A673 (cell line): ENCODE measurements at regions not wholly inside any gene's neighbourhood (a gene's known extent, or its start where the extent isn't known, plus 50 kb on each side); places are given as distances from the start of the nearest gene placed in this dataset.
A peak's percentile ranks its signal among the peaks of the same experiment; 100 is the strongest.
"Not testable (repeated sequence)": the region's sequence is repeated elsewhere in the genome, so short reads cannot be mapped to it uniquely, and the experiment has no call there.

Experiments used
- BruUV-seq: library from RNA; stranded (reverse); fragments of 400-500 nt; replicated peaks from 2 replicates; lab custom pipeline; 2021; lab: Mats Ljungman, UMichigan
- CTCF ChIA-PET: fragments of 300-600 bp; sonication (Branson Sonifier 250); formaldehyde crosslinking; loops from one replicate; lab custom pipeline; 2022; ENCODE audit warnings: antibody characterized with exemption; lab: Charles Lee
- POLR2A ChIA-PET: fragments of 300-600 bp; sonication (Branson Sonifier 250); formaldehyde crosslinking; loops from one replicate; lab custom pipeline; 2022; ENCODE audit warnings: antibody characterized with exemption; ENCODE audit not compliant: low non-redundant PET; lab: Charles Lee
- DNase-seq: peaks from one replicate; pipeline ENCODE4 v3.0.0-alpha.2; 2015; ENCODE audit warnings: low spot score
- H3K27ac ChIP-seq: fragments of 200-600 bp; sonication (generic); 2 replicates; pipeline ENCODE4 v1.5.1; 2016; ENCODE audit warnings: mixed run types, low read depth, mild to moderate bottlenecking, mixed read lengths, antibody characterized with exemption, low read length; ENCODE audit not compliant: poor library complexity, severe bottlenecking
- H3K27me3 ChIP-seq: fragments of 200-600 bp; sonication (generic); replicated peaks from 2 replicates; pipeline ENCODE4 v1.6.1; 2017; ENCODE audit warnings: mixed run types, low read depth, mild to moderate bottlenecking, mixed read lengths, antibody characterized with exemption, low read length; ENCODE audit not compliant: insufficient read depth, poor library complexity
- H3K36me3 ChIP-seq: fragments of 200-600 bp; sonication (generic); 2 replicates; pipeline ENCODE4 v1.6.1; 2016; ENCODE audit warnings: mixed run types, mild to moderate bottlenecking, mixed read lengths, antibody characterized with exemption, low read length; ENCODE audit not compliant: insufficient read depth, poor library complexity, severe bottlenecking
- H3K4me1 ChIP-seq: fragments of 200-600 bp; sonication (generic); 2 replicates; pipeline ENCODE4 v1.6.1; 2017; ENCODE audit warnings: mixed run types, mild to moderate bottlenecking, mixed read lengths, antibody characterized with exemption, low read length; ENCODE audit not compliant: insufficient read depth, poor library complexity, severe bottlenecking
- H3K4me3 ChIP-seq: fragments of 200-600 bp; sonication (generic); 2 replicates; pipeline ENCODE4 v1.5.1; 2016; ENCODE audit warnings: low read depth, mixed run types, mild to moderate bottlenecking, mixed read lengths, low read length; ENCODE audit not compliant: poor library complexity, severe bottlenecking
- H3K9me3 ChIP-seq: fragments of 200-600 bp; sonication (generic); 2 replicates; pipeline ENCODE4 v1.6.1; 2016; ENCODE audit warnings: mixed run types, low read depth, mild to moderate bottlenecking, mixed read lengths, antibody characterized with exemption, low read length; ENCODE audit not compliant: poor library complexity, severe bottlenecking
- EZH2 ChIP-seq: fragments of 200-600 bp; sonication (generic); IDR thresholded peaks from 2 replicates; pipeline ENCODE4 v1.6.1; 2017; ENCODE audit warnings: borderline replicate concordance, low read depth, mild to moderate bottlenecking, mixed read lengths, antibody characterized with exemption, low read length; ENCODE audit not compliant: poor library complexity, severe bottlenecking
- intact Hi-C: fragments of 100-400 bp; cut with micrococcal nuclease; formaldehyde crosslinking; loops from one replicate; pipeline ENCODE4 v1.10.0; 2022; ENCODE audit not compliant: unreplicated experiment
- TF ChIP-seq, protein P1 (sequence below): fragments of 300-800, 200-600 bp; sonication (generic); conservative IDR thresholded peaks from 2 replicates; pipeline ENCODE4 v1.5.1; 2017; ENCODE audit warnings: low read depth, mild to moderate bottlenecking, antibody characterized with exemption, low read length, moderate library complexity, mixed read lengths

GRCh38 chr7:19339512-19339911 lies 194.3 kb upstream of the FERD3L start:
- CTCF ChIA-PET = no interaction called here
- H3K4me1 ChIP-seq = no peaks in the 10 kb centered on the region
- BruUV-seq = no TSS peak

DNA sequence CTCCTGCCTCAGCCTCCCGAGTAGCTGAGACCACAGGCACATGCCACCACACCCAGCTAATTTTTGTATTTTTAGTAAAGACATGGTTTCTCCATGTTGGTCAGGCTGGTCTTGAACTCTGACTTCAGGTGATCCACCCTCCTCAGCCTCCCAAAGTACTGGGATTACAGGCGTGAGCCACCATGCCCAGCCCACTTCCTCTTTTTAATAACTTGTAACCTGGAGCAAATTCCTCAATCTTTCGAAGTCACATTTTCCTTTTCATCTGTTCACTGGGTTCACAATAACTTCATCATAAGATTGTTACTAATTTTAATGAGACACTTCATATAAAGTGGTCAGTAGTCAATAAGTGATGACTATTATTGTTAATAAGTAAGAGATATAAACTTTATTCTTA lies 193.3 kb upstream of the FERD3L start:
- CTCF ChIA-PET, BruUV-seq, DNase-seq: not testable (repeated sequence)

More at GRCh38 chr7:19339512-19339911, 194.3 kb upstream of the FERD3L start:
- peaks cover 32% of the 10 kb centered on the region for H3K27me3 ChIP-seq
- no peak overlapping the region for H3K27ac ChIP-seq
- intact Hi-C loops = no loop called here
- DNase-seq = no peak
- H3K4me3 ChIP-seq = no peak overlapping the region
- POLR2A ChIA-PET = no interaction called here
- H3K36me3 ChIP-seq = no peaks in the 10 kb centered on the region
- no peak for TF ChIP-seq EZH2
- TF ChIP-seq, protein P1, sequence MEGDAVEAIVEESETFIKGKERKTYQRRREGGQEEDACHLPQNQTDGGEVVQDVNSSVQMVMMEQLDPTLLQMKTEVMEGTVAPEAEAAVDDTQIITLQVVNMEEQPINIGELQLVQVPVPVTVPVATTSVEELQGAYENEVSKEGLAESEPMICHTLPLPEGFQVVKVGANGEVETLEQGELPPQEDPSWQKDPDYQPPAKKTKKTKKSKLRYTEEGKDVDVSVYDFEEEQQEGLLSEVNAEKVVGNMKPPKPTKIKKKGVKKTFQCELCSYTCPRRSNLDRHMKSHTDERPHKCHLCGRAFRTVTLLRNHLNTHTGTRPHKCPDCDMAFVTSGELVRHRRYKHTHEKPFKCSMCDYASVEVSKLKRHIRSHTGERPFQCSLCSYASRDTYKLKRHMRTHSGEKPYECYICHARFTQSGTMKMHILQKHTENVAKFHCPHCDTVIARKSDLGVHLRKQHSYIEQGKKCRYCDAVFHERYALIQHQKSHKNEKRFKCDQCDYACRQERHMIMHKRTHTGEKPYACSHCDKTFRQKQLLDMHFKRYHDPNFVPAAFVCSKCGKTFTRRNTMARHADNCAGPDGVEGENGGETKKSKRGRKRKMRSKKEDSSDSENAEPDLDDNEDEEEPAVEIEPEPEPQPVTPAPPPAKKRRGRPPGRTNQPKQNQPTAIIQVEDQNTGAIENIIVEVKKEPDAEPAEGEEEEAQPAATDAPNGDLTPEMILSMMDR = no peak
- H3K9me3 ChIP-seq = no peaks in the 10 kb centered on the region

GRCh38 chr7:19336836-19337383 lies 191.7 kb upstream of the FERD3L start:
- CTCF ChIA-PET = no interaction called here
- BruUV-seq = no TSS peak

More for the DNA sequence above, 193.3 kb upstream of the FERD3L start:
- intact Hi-C loops, H3K9me3 ChIP-seq, POLR2A ChIA-PET, H3K4me3 ChIP-seq, H3K4me1 ChIP-seq, H3K27ac ChIP-seq, H3K36me3 ChIP-seq: not testable (repeated sequence)
- peaks cover 37% of the 10 kb centered on the region for H3K27me3 ChIP-seq

More at GRCh38 chr7:19336836-19337383, 191.7 kb upstream of the FERD3L start:
- intact Hi-C loops = no loop called here
- Histone ChIP-seq H3K36me3 (no peaks in the 10 kb centered on the region), H3K27ac (no peak overlapping the region), H3K9me3 (no peaks in the 10 kb centered on the region), H3K4me1 (no peaks in the 10 kb centered on the region), H3K4me3 (no peak overlapping the region), H3K27me3 (peaks cover 47% of the 10 kb centered on the region)
- no peak for TF ChIP-seq EZH2
- TF ChIP-seq, protein P1 = no peak
- POLR2A ChIA-PET = no interaction called here
- peak; percentile 49 for DNase-seq
